ENCODE measurements at regions not wholly inside any gene's neighbourhood (a gene's known extent, or its start where the extent isn't known, plus 50 kb on each side); places are given as distances from the start of the nearest gene placed in this dataset.

GRCh38 chr20:47849006-47849405, 63.7 kb upstream of the SULF2 start:
- TF ChIP-seq CTCF (conservative IDR thresholded peaks at IDR 0.05) (no peak), EZH2 (IDR thresholded peaks at IDR 0.05; ENCODE audit: low read depth) (no peak)
